ENCODE measurements at regions not wholly inside any gene's neighbourhood (a gene's known extent, or its start where the extent isn't known, plus 50 kb on each side); places are given as distances from the start of the nearest gene placed in this dataset.

- TF ChIP-seq CTCF (conservative IDR thresholded peaks at IDR 0.05; ENCODE audit: low read depth, low read length), result no peak
- TF ChIP-seq EZH2phosphoT487 (IDR thresholded peaks at IDR 0.05; ENCODE audit: borderline replicate concordance, low read length), result no peak
- TF ChIP-seq EZH2 (IDR thresholded peaks at IDR 0.05; ENCODE audit: low read length, unreplicated experiment), result no peak
Observed at GRCh38 chr2:88885679-88886416, 194.4 kb downstream of the RPIA start.
